Thoracic aorta (tissue), 2 donors: ENCODE measurements at regions not wholly inside any gene's neighbourhood (a gene's known extent, or its start where the extent isn't known, plus 50 kb on each side); places are given as distances from the start of the nearest gene placed in this dataset.

ENCODE experiments used
- ATAC-seq: fragments of 150-250 bp; one replicate; pipeline ENCODE4 v1.8.0; 2017; ENCODE audit warnings: low read depth; ENCODE audit not compliant: insufficient number of reproducible peaks, low FRiP score
- DNase-seq: peaks from one replicate; pipeline ENCODE4 v3.0.0-alpha.2; 2020; ENCODE audit warnings: low spot score
- H3K27ac ChIP-seq, 2 donors: fragments of 200-600 bp; sonication (generic); 1 replicate in 1 of 2; 2 replicates in 1 of 2; pipeline ENCODE4 v1.5.1; 2016; ENCODE audit warnings: mild to moderate bottlenecking in 2 of 2, moderate library complexity in 2 of 2
- H3K27me3 ChIP-seq: fragments of 200-600 bp; sonication (generic); replicated peaks from 2 replicates; pipeline ENCODE4 v1.6.0; 2016; ENCODE audit warnings: mild to moderate bottlenecking; ENCODE audit not compliant: insufficient read depth
- H3K36me3 ChIP-seq: fragments of 200-600 bp; sonication (generic); one replicate; pipeline ENCODE4 v1.5.1; 2016
- H3K4me1 ChIP-seq, 2 donors: fragments of 200-600 bp; sonication (generic); 1 replicate in 1 of 2; 2 replicates in 1 of 2; pipeline versions ENCODE4 v1.5.1 to v1.6.0; 2016; ENCODE audit warnings: low read depth in 2 of 2, mild to moderate bottlenecking in 1 of 2; ENCODE audit not compliant: control insufficient read depth in 1 of 2
- H3K4me3 ChIP-seq: fragments of 200-600 bp; sonication (generic); 2 replicates; pipeline ENCODE4 v1.5.1; 2016; ENCODE audit warnings: mild to moderate bottlenecking
- H3K9me3 ChIP-seq: fragments of 200-600 bp; sonication (generic); 2 replicates; pipeline ENCODE4 v1.5.1; 2016
- CTCF ChIP-seq: fragments of 200-600 bp; sonication (generic); IDR thresholded peaks from one replicate; pipeline ENCODE4 v1.5.1; 2019; ENCODE audit warnings: antibody characterized with exemption

DNA sequence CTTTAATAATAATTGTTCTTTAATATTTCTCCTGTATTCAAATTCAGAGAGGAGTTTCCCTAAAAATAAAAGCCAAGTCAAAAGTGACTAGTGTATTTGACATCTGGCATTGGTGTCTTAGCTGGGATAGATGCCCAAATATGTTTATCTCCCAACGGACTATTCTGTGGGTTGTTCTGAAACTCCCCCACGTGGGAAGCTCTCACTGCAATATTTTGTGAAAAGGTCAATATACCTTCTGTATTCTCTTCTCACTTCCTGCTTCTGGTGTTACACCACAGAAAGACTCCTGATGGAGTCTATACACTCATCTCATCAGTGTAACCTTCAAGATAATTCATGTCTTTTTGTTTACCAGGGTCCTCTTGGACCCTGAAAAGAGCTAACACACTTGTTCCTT is 2052.8 kb upstream of the TENM3 start:
- Histone ChIP-seq H3K27ac (no peak overlapping the region), H3K9me3 (no peaks in the 10 kb centered on the region), H3K4me1 (no peaks in the 10 kb centered on the region), H3K36me3 (no peaks in the 10 kb centered on the region), H3K4me3 (no peak overlapping the region), H3K27me3 (no peaks in the 10 kb centered on the region)
- ATAC-seq, result no peak
- no peak for TF ChIP-seq CTCF
- DNase-seq, result no peak

DNA sequence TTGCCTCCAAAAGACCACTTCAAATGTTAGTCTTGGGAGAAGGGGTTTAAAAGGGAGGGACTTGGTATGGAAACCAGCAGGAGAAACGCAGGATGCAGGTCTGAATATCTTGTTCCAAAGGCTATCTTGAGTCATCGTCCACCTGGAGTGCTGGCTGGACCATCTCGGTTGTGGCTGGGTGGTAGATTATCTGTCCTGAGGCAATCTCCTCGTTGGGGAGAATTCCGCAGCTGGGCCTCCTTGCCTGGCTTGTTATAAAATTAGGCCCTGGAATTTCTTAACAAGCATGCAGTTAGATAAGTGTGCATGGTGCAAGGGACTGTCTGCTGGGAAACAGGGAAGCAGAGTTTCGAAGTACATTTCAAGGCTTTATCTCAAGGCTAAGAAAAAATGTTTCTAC is 2045.7 kb upstream of the TENM3 start:
- DNase-seq, result no peak
- no peak overlapping the region for H3K27ac ChIP-seq
- no peaks in the 10 kb centered on the region for H3K9me3 ChIP-seq
- no peak overlapping the region for H3K4me3 ChIP-seq
- TF ChIP-seq CTCF, result no peak
- no peak for ATAC-seq
- H3K4me1 ChIP-seq, result no peaks in the 10 kb centered on the region
- no peaks in the 10 kb centered on the region for H3K36me3 ChIP-seq
- H3K27me3 ChIP-seq, result no peaks in the 10 kb centered on the region

GRCh38 chr4:180203349-180203748 is 2039.9 kb upstream of the TENM3 start:
- Histone ChIP-seq H3K36me3 (no peaks in the 10 kb centered on the region), H3K4me3 (no peak overlapping the region), H3K4me1 (no peaks in the 10 kb centered on the region), H3K27me3 (no peaks in the 10 kb centered on the region), H3K9me3 (no peaks in the 10 kb centered on the region), H3K27ac (no peak overlapping the region)
- no peak for TF ChIP-seq CTCF
- DNase-seq (no peak), ATAC-seq (no peak)

DNA sequence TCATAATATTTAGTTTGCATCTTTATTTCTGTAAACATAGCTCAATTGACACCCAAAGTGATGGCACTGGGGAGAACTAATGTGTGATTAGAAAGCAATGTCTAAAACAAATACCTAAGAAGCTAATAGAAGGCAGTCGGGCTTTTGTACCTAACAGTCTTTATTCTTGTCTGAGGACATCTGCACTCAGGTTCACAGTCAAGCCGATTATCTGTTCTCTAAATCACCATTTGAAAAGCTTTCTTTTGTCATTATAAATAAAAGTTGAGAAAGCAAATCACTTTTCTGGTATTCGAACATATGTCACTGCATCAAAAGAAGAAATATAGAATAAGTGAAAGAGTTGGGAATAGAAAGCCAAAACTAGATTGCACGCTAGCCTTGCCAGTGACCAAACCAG is 2037.9 kb upstream of the TENM3 start:
- Histone ChIP-seq H3K4me1 (no peaks in the 10 kb centered on the region), H3K9me3 (no peaks in the 10 kb centered on the region), H3K4me3 (no peak overlapping the region), H3K27me3 (no peaks in the 10 kb centered on the region), H3K36me3 (no peaks in the 10 kb centered on the region), H3K27ac (no peak overlapping the region)
- DNase-seq (no peak), ATAC-seq (no peak)
- no peak for TF ChIP-seq CTCF

- TF ChIP-seq CTCF, result no peak
- Histone ChIP-seq H3K36me3 (no peaks in the 10 kb centered on the region), H3K4me1 (no peaks in the 10 kb centered on the region), H3K27me3 (no peaks in the 10 kb centered on the region), H3K9me3 (no peaks in the 10 kb centered on the region), H3K4me3 (no peak overlapping the region), H3K27ac (no peak overlapping the region)
- ATAC-seq (no peak), DNase-seq (no peak)
Observed at GRCh38 chr4:180207921-180208320, 2035.3 kb upstream of the TENM3 start.
